ENCODE measurements at regions not wholly inside any gene's neighbourhood (a gene's known extent, or its start where the extent isn't known, plus 50 kb on each side); places are given as distances from the start of the nearest gene placed in this dataset.

- intact Hi-C loops (cut with DNase I) = no loop called here
- ATAC-seq = no peak
- DNase-seq (ENCODE audit: low spot score) = no peak
These were observed 63.6 kb downstream of the PCDH7 start for GRCh38 chr4:30783751-30784150.

GRCh38 chr4:30789219-30789671 is 69.1 kb downstream of the PCDH7 start:
- ATAC-seq (no peak), DNase-seq (ENCODE audit: low spot score) (no peak)
- intact Hi-C loops (cut with DNase I) = no loop called here

- ATAC-seq = no peak
- DNase-seq (ENCODE audit: low spot score) = no peak
- intact Hi-C loops (cut with DNase I) = no loop called here
These were observed 70.0 kb downstream of the PCDH7 start for GRCh38 chr4:30790123-30790522.

GRCh38 chr4:30790998-30791397 is 70.8 kb downstream of the PCDH7 start:
- no peak for ATAC-seq
- intact Hi-C loops (cut with DNase I) = no loop called here
- DNase-seq (ENCODE audit: low spot score) = no peak

GRCh38 chr4:30792601-30793000 is 72.4 kb downstream of the PCDH7 start:
- ATAC-seq (no peak), DNase-seq (ENCODE audit: low spot score) (no peak)
- intact Hi-C loops (cut with DNase I) = no loop called here

GRCh38 chr4:30801876-30802275 is 81.7 kb downstream of the PCDH7 start:
- ATAC-seq = no peak

GRCh38 chr4:30802622-30803323 is 82.6 kb downstream of the PCDH7 start:
- DNase-seq (ENCODE audit: low spot score) (no peak), ATAC-seq (no peak)
- intact Hi-C loops (cut with DNase I) = no loop called here

More at GRCh38 chr4:30801876-30802275, 81.7 kb downstream of the PCDH7 start:
- DNase-seq (ENCODE audit: low spot score) = no peak
- intact Hi-C loops (cut with DNase I) = no loop called here

GRCh38 chr4:30808276-30808675 is 88.1 kb downstream of the PCDH7 start:
- ATAC-seq (no peak), DNase-seq (ENCODE audit: low spot score) (no peak)
- intact Hi-C loops (cut with DNase I) = no loop called here

GRCh38 chr4:30811296-30811695 is 91.1 kb downstream of the PCDH7 start:
- intact Hi-C loops (cut with DNase I) = no loop called here
- ATAC-seq (no peak), DNase-seq (ENCODE audit: low spot score) (no peak)

- intact Hi-C loops (cut with DNase I) = no loop called here
These were observed 95.5 kb downstream of the PCDH7 start for GRCh38 chr4:30815685-30816084.

GRCh38 chr4:30817447-30817846 is 97.3 kb downstream of the PCDH7 start:
- DNase-seq (ENCODE audit: low spot score) (no peak), ATAC-seq (no peak)
- intact Hi-C loops (cut with DNase I) = no loop called here

More at GRCh38 chr4:30815685-30816084, 95.5 kb downstream of the PCDH7 start:
- ATAC-seq (no peak), DNase-seq (ENCODE audit: low spot score) (no peak)

GRCh38 chr4:30818541-30818940 is 98.4 kb downstream of the PCDH7 start:
- no peak for ATAC-seq
- DNase-seq (ENCODE audit: low spot score) = no peak
- intact Hi-C loops (cut with DNase I) = no loop called here

- ATAC-seq = no peak
- intact Hi-C loops (cut with DNase I) = no loop called here
These were observed 101.1 kb downstream of the PCDH7 start for GRCh38 chr4:30821275-30821674.

GRCh38 chr4:30821859-30822612 is 101.9 kb downstream of the PCDH7 start:
- DNase-seq (ENCODE audit: low spot score) (no peak), ATAC-seq (no peak)
- intact Hi-C loops (cut with DNase I) = no loop called here

More at GRCh38 chr4:30821275-30821674, 101.1 kb downstream of the PCDH7 start:
- DNase-seq (ENCODE audit: low spot score) = no peak

- ATAC-seq = no peak
- no peak for DNase-seq (ENCODE audit: low spot score)
- intact Hi-C loops (cut with DNase I) = no loop called here
These were observed 102.9 kb downstream of the PCDH7 start for GRCh38 chr4:30822911-30823551.

GRCh38 chr4:30825008-30825770 is 105.0 kb downstream of the PCDH7 start:
- DNase-seq (ENCODE audit: low spot score) (no peak), ATAC-seq (no peak)
- intact Hi-C loops (cut with DNase I) = no loop called here

- ATAC-seq = no peak
- no peak for DNase-seq (ENCODE audit: low spot score)
- intact Hi-C loops (cut with DNase I) = no loop called here
These were observed 108.2 kb downstream of the PCDH7 start for GRCh38 chr4:30828264-30828926.

- ATAC-seq (no peak), DNase-seq (ENCODE audit: low spot score) (no peak)
- intact Hi-C loops (cut with DNase I) = no loop called here
These were observed 112.5 kb downstream of the PCDH7 start for GRCh38 chr4:30832639-30833038.

GRCh38 chr4:30833206-30833605 is 113.0 kb downstream of the PCDH7 start:
- no peak for DNase-seq (ENCODE audit: low spot score)
- intact Hi-C loops (cut with DNase I) = no loop called here
- ATAC-seq = no peak

Measured in sciatic nerve (tissue), 2 donors.